A673 (cell line): ENCODE measurements at regions not wholly inside any gene's neighbourhood (a gene's known extent, or its start where the extent isn't known, plus 50 kb on each side); places are given as distances from the start of the nearest gene placed in this dataset.

Experiments used
- BruUV-seq: library from RNA; stranded (reverse); fragments of 400-500 nt; replicated peaks from 2 replicates; lab custom pipeline; 2021; lab: Mats Ljungman, UMichigan
- CTCF ChIA-PET: fragments of 300-600 bp; sonication (Branson Sonifier 250); formaldehyde crosslinking; loops from one replicate; lab custom pipeline; 2022; ENCODE audit warnings: antibody characterized with exemption; lab: Charles Lee
- POLR2A ChIA-PET: fragments of 300-600 bp; sonication (Branson Sonifier 250); formaldehyde crosslinking; loops from one replicate; lab custom pipeline; 2022; ENCODE audit warnings: antibody characterized with exemption; ENCODE audit not compliant: low non-redundant PET; lab: Charles Lee
- DNase-seq: peaks from one replicate; pipeline ENCODE4 v3.0.0-alpha.2; 2015; ENCODE audit warnings: low spot score
- H3K27ac ChIP-seq: fragments of 200-600 bp; sonication (generic); 2 replicates; pipeline ENCODE4 v1.5.1; 2016; ENCODE audit warnings: mixed run types, low read depth, mild to moderate bottlenecking, mixed read lengths, antibody characterized with exemption, low read length; ENCODE audit not compliant: poor library complexity, severe bottlenecking
- H3K27me3 ChIP-seq: fragments of 200-600 bp; sonication (generic); replicated peaks from 2 replicates; pipeline ENCODE4 v1.6.1; 2017; ENCODE audit warnings: mixed run types, low read depth, mild to moderate bottlenecking, mixed read lengths, antibody characterized with exemption, low read length; ENCODE audit not compliant: insufficient read depth, poor library complexity
- H3K36me3 ChIP-seq: fragments of 200-600 bp; sonication (generic); 2 replicates; pipeline ENCODE4 v1.6.1; 2016; ENCODE audit warnings: mixed run types, mild to moderate bottlenecking, mixed read lengths, antibody characterized with exemption, low read length; ENCODE audit not compliant: insufficient read depth, poor library complexity, severe bottlenecking
- H3K4me1 ChIP-seq: fragments of 200-600 bp; sonication (generic); 2 replicates; pipeline ENCODE4 v1.6.1; 2017; ENCODE audit warnings: mixed run types, mild to moderate bottlenecking, mixed read lengths, antibody characterized with exemption, low read length; ENCODE audit not compliant: insufficient read depth, poor library complexity, severe bottlenecking
- H3K4me3 ChIP-seq: fragments of 200-600 bp; sonication (generic); 2 replicates; pipeline ENCODE4 v1.5.1; 2016; ENCODE audit warnings: low read depth, mixed run types, mild to moderate bottlenecking, mixed read lengths, low read length; ENCODE audit not compliant: poor library complexity, severe bottlenecking
- H3K9me3 ChIP-seq: fragments of 200-600 bp; sonication (generic); 2 replicates; pipeline ENCODE4 v1.6.1; 2016; ENCODE audit warnings: mixed run types, low read depth, mild to moderate bottlenecking, mixed read lengths, antibody characterized with exemption, low read length; ENCODE audit not compliant: poor library complexity, severe bottlenecking
- CTCF ChIP-seq: fragments of 300-800, 200-600 bp; sonication (generic); conservative IDR thresholded peaks from 2 replicates; pipeline ENCODE4 v1.5.1; 2017; ENCODE audit warnings: low read depth, mild to moderate bottlenecking, antibody characterized with exemption, low read length, moderate library complexity, mixed read lengths
- EZH2 ChIP-seq: fragments of 200-600 bp; sonication (generic); IDR thresholded peaks from 2 replicates; pipeline ENCODE4 v1.6.1; 2017; ENCODE audit warnings: borderline replicate concordance, low read depth, mild to moderate bottlenecking, mixed read lengths, antibody characterized with exemption, low read length; ENCODE audit not compliant: poor library complexity, severe bottlenecking
- intact Hi-C: fragments of 100-400 bp; cut with micrococcal nuclease; formaldehyde crosslinking; loops from one replicate; pipeline ENCODE4 v1.10.0; 2022; ENCODE audit not compliant: unreplicated experiment

- TF ChIP-seq CTCF = no peak
- no peak for TF ChIP-seq EZH2
- CTCF ChIA-PET = no interaction called here
- no peaks in the 10 kb centered on the region for H3K4me1 ChIP-seq
Measured at GRCh38 chr5:2677689-2678088, 73.8 kb downstream of the IRX2 start.

GRCh38 chr5:2675548-2675947, 75.9 kb downstream of the IRX2 start:
- CTCF ChIA-PET = no interaction called here
- Histone ChIP-seq H3K27ac (no peak overlapping the region), H3K36me3 (no peaks in the 10 kb centered on the region), H3K27me3 (no peaks in the 10 kb centered on the region), H3K4me3 (no peak overlapping the region), H3K9me3 (peaks cover 49% of the 10 kb centered on the region), H3K4me1 (no peaks in the 10 kb centered on the region)
- BruUV-seq = no TSS peak
- intact Hi-C loops = no loop called here
- no peak for DNase-seq
- POLR2A ChIA-PET = no interaction called here
- TF ChIP-seq CTCF (no peak), EZH2 (no peak)

More at GRCh38 chr5:2677689-2678088, 73.8 kb downstream of the IRX2 start:
- no peak overlapping the region for H3K27ac ChIP-seq
- POLR2A ChIA-PET = no interaction called here
- intact Hi-C loops = no loop called here
- H3K9me3 ChIP-seq = peaks cover 43% of the 10 kb centered on the region
- no peaks in the 10 kb centered on the region for H3K27me3 ChIP-seq
- H3K36me3 ChIP-seq = no peaks in the 10 kb centered on the region
- DNase-seq = no peak
- no peak overlapping the region for H3K4me3 ChIP-seq
- BruUV-seq = no TSS peak

- Histone ChIP-seq H3K4me3 (no peak overlapping the region), H3K27ac (no peak overlapping the region), H3K4me1 (no peaks in the 10 kb centered on the region), H3K9me3 (peaks cover 46% of the 10 kb centered on the region), H3K27me3 (no peaks in the 10 kb centered on the region), H3K36me3 (no peaks in the 10 kb centered on the region)
- DNase-seq = no peak
- BruUV-seq = no TSS peak
- intact Hi-C loops = no loop called here
- TF ChIP-seq CTCF = no peak
- no peak for TF ChIP-seq EZH2
- POLR2A ChIA-PET = no interaction called here
- CTCF ChIA-PET = no interaction called here
Measured at GRCh38 chr5:2674456-2674855, 77.0 kb downstream of the IRX2 start.
